ENCODE measurements at regions not wholly inside any gene's neighbourhood (a gene's known extent, or its start where the extent isn't known, plus 50 kb on each side); places are given as distances from the start of the nearest gene placed in this dataset.

GRCh38 chr15:98280284-98280975, 319.9 kb downstream of the ARRDC4 start:
- no peak for DNase-seq

GRCh38 chr15:98281130-98281529, 320.6 kb downstream of the ARRDC4 start:
- DNase-seq, result no peak

GRCh38 chr15:98282656-98283332, 322.3 kb downstream of the ARRDC4 start:
- no peak for DNase-seq

- no peak for DNase-seq
These were observed 325.7 kb downstream of the ARRDC4 start for GRCh38 chr15:98286200-98286599.

GRCh38 chr15:98286831-98287230, 326.3 kb downstream of the ARRDC4 start:
- no peak for DNase-seq

- DNase-seq, result no peak
These were observed 327.6 kb downstream of the ARRDC4 start for GRCh38 chr15:98288091-98288590.

- DNase-seq, result no peak
These were observed 329.2 kb downstream of the ARRDC4 start for GRCh38 chr15:98289747-98290146.

GRCh38 chr15:98292442-98293240, 332.1 kb downstream of the ARRDC4 start:
- DNase-seq, result peak; percentile 62

- DNase-seq, result no peak
These were observed 333.6 kb downstream of the ARRDC4 start for GRCh38 chr15:98294126-98294525.

- DNase-seq, result peak; percentile 76
These were observed 334.7 kb downstream of the ARRDC4 start for GRCh38 chr15:98295101-98295759.

- no peak for DNase-seq
These were observed 336.1 kb downstream of the ARRDC4 start for GRCh38 chr15:98296653-98297052.

GRCh38 chr15:98304371-98304770, 343.9 kb downstream of the ARRDC4 start:
- no peak for DNase-seq

GRCh38 chr15:98308117-98308516, 340.2 kb upstream of the IGF1R start:
- peak; percentile 8 for DNase-seq

GRCh38 chr15:98311566-98312188, 336.7 kb upstream of the IGF1R start:
- peak; percentile 86 for DNase-seq

GRCh38 chr15:98312913-98313312, 335.4 kb upstream of the IGF1R start:
- DNase-seq, result no peak

- DNase-seq, result no peak
These were observed 332.4 kb upstream of the IGF1R start for GRCh38 chr15:98315971-98316370.

GRCh38 chr15:98321896-98322295, 326.4 kb upstream of the IGF1R start:
- no peak for DNase-seq

- DNase-seq, result no peak
These were observed 325.8 kb upstream of the IGF1R start for GRCh38 chr15:98322581-98322980.

- DNase-seq, result no peak
These were observed 323.9 kb upstream of the IGF1R start for GRCh38 chr15:98324341-98324970.

GRCh38 chr15:98326804-98327203, 321.5 kb upstream of the IGF1R start:
- no peak for DNase-seq

- no peak for DNase-seq
These were observed 318.1 kb upstream of the IGF1R start for GRCh38 chr15:98330258-98330657.
